Thyroid gland (tissue), 4 donors: ENCODE measurements at regions not wholly inside any gene's neighbourhood (a gene's known extent, or its start where the extent isn't known, plus 50 kb on each side); places are given as distances from the start of the nearest gene placed in this dataset.

Source experiments
- POLR2A ChIP-seq, 2 donors: fragments of 450-650 bp; IDR thresholded peaks; one replicate each; pipeline ENCODE4 v1.6.1; 2017; ENCODE audit warnings: antibody characterized with exemption in 2 of 2, mild to moderate bottlenecking in 2 of 2, moderate library complexity in 1 of 2
- TF ChIP-seq, protein P1 (sequence below), 6 experiments: fragments of 200-600 bp in 3 of 6; fragments of 450-650 bp in 3 of 6; sonication (generic) in 3 of 6; IDR thresholded peaks; one replicate each; pipeline ENCODE4 v1.5.1; 2016 to 2019; ENCODE audit warnings: antibody characterized with exemption in 6 of 6, mild to moderate bottlenecking in 2 of 6, inconsistent platforms in 1 of 6, moderate library complexity in 1 of 6

DNA sequence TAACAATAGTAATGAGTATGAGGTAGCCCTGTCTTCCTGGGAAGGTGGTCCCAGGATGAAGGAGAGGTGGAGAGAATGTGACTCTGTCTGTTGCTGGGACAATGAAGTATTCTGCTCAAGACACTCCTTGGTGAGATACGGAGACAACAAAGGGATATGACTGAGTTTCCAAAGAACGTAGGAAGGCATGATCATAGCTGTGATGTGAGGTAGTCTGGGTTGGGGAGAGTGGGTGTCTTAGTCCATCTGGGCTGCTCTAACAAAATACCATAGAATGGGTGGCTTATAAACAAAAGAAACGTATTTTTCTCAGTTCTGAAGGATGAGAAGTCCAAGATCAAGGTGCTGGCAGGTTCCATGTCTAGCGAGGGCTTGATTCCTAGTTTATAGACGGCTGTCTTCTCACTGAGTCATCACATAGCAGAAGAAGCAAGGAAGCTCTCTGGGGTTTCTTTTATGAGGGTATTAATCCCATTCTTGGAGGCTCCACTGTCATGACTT lies 84.9 kb upstream of the RHOBTB1 start:
- TF ChIP-seq POLR2A (IDR thresholded peaks at IDR 0.05) = no peak
- TF ChIP-seq, protein P1, sequence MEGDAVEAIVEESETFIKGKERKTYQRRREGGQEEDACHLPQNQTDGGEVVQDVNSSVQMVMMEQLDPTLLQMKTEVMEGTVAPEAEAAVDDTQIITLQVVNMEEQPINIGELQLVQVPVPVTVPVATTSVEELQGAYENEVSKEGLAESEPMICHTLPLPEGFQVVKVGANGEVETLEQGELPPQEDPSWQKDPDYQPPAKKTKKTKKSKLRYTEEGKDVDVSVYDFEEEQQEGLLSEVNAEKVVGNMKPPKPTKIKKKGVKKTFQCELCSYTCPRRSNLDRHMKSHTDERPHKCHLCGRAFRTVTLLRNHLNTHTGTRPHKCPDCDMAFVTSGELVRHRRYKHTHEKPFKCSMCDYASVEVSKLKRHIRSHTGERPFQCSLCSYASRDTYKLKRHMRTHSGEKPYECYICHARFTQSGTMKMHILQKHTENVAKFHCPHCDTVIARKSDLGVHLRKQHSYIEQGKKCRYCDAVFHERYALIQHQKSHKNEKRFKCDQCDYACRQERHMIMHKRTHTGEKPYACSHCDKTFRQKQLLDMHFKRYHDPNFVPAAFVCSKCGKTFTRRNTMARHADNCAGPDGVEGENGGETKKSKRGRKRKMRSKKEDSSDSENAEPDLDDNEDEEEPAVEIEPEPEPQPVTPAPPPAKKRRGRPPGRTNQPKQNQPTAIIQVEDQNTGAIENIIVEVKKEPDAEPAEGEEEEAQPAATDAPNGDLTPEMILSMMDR (IDR thresholded peaks at IDR 0.05) = no peak
